Ishikawa (cell line): ENCODE measurements at regions not wholly inside any gene's neighbourhood (a gene's known extent, or its start where the extent isn't known, plus 50 kb on each side); places are given as distances from the start of the nearest gene placed in this dataset.

Source experiments
- CREB1 ChIP-seq: IDR thresholded peaks from 2 replicates; pipeline ENCODE4 v1.6.1; 2012; ENCODE audit warnings: low read depth
- RAD21 ChIP-seq: IDR thresholded peaks from 2 replicates; pipeline ENCODE4 v1.6.1; 2012; ENCODE audit warnings: low read depth
- TF ChIP-seq, protein P1 (sequence below): IDR thresholded peaks from 2 replicates; pipeline ENCODE4 v1.6.1; 2012

DNA sequence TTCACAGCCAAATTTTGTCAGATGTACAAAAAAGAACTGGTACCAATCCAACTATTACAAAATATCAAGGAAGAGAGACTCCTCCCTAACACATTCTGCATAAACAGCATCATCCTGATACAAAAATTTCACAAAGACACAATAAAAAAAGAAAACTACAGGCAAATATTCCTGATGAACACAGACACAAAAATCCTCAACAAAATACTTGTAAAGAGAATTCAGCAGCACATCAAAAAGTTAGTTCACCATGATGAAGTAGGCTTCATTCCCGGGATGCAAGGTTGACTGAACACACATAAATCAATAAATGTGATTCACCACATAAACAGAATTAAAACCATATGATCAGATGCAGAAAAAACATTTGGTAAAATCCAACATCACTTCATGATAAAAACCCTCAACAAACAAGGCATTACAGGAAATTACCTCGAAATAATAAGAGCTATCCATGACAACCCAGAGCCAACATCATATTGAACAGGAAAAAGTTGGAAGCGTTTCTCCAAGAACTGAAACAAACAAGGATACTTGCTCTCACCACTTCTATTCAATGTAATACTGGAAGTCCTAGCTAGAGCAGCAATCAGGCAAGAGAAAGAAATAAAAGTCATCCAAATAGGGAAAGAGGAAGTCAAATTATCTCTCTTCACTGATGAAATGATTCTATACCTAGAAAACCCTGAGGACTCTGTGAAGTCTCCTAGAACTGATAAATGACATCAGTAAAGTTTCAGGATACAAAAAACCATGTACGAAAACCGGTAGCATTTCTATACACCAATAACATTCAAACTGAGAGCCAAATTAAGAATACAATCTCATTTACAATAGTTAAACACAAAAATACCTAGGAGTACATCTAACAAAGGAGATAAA, 223.1 kb downstream of the REEP3 start:
- no peak for TF ChIP-seq CREB1
- TF ChIP-seq, protein P1, sequence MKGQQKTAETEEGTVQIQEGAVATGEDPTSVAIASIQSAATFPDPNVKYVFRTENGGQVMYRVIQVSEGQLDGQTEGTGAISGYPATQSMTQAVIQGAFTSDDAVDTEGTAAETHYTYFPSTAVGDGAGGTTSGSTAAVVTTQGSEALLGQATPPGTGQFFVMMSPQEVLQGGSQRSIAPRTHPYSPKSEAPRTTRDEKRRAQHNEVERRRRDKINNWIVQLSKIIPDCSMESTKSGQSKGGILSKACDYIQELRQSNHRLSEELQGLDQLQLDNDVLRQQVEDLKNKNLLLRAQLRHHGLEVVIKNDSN: no peak
- no peak for TF ChIP-seq RAD21
